SHP77 treated with DMSO at 0.1 percent for 48 hours (cell line): ENCODE measurements at regions not wholly inside any gene's neighbourhood (a gene's known extent, or its start where the extent isn't known, plus 50 kb on each side); places are given as distances from the start of the nearest gene placed in this dataset.
A peak's percentile ranks its signal among the peaks of the same experiment; 100 is the strongest.

Experiments used
- DNase-seq: peaks from one replicate; lab custom pipeline; 2025; lab: John Stamatoyannopoulos, UW

- DNase-seq, result no peak
Observed at GRCh38 chr3:66165660-66166059, 55.1 kb upstream of the SLC25A26 start.

GRCh38 chr3:66164155-66164554, 56.6 kb upstream of the SLC25A26 start:
- no peak for DNase-seq

GRCh38 chr3:66163222-66163621, 57.6 kb upstream of the SLC25A26 start:
- DNase-seq, result no peak

- no peak for DNase-seq
Observed at GRCh38 chr3:66162766-66163165, 58.0 kb upstream of the SLC25A26 start.

GRCh38 chr3:66158933-66159683, 61.7 kb upstream of the SLC25A26 start:
- DNase-seq, result no peak

- DNase-seq, result no peak
Observed at GRCh38 chr3:66154444-66154861, 66.3 kb upstream of the SLC25A26 start.

GRCh38 chr3:66153481-66154443, 67.0 kb upstream of the SLC25A26 start:
- no peak for DNase-seq

GRCh38 chr3:66152336-66152735, 68.5 kb upstream of the SLC25A26 start:
- DNase-seq, result no peak

GRCh38 chr3:66150977-66151376, 69.8 kb upstream of the SLC25A26 start:
- DNase-seq, result no peak

- DNase-seq, result no peak
Observed at GRCh38 chr3:66149269-66149668, 71.5 kb upstream of the SLC25A26 start.

- no peak for DNase-seq
Observed at GRCh38 chr3:66145408-66145733, 75.4 kb upstream of the SLC25A26 start.

GRCh38 chr3:66144568-66145407, 76.0 kb upstream of the SLC25A26 start:
- no peak for DNase-seq

GRCh38 chr3:66142079-66142478, 78.7 kb upstream of the SLC25A26 start:
- DNase-seq, result no peak

- DNase-seq, result no peak
Observed at GRCh38 chr3:66140743-66141372, 79.9 kb upstream of the SLC25A26 start.

- DNase-seq, result no peak
Observed at GRCh38 chr3:66140106-66140505, 80.7 kb upstream of the SLC25A26 start.

- no peak for DNase-seq
Observed at GRCh38 chr3:66139415-66139814, 81.4 kb upstream of the SLC25A26 start.

GRCh38 chr3:66138336-66139313, 82.2 kb upstream of the SLC25A26 start:
- DNase-seq, result peak; percentile 41

GRCh38 chr3:66136597-66136996, 84.2 kb upstream of the SLC25A26 start:
- no peak for DNase-seq

- DNase-seq, result no peak
Observed at GRCh38 chr3:66133853-66134445, 86.9 kb upstream of the SLC25A26 start.
